H1 (cell line): ENCODE measurements at regions not wholly inside any gene's neighbourhood (a gene's known extent, or its start where the extent isn't known, plus 50 kb on each side); places are given as distances from the start of the nearest gene placed in this dataset.

ENCODE experiments used
- BACH1 ChIP-seq: IDR thresholded peaks from 2 replicates; pipeline ENCODE4 v1.6.1; 2012; ENCODE audit warnings: low read length, improper control_type of control experiment
- CHD7 ChIP-seq: fragments of 300-600 bp; sonication (generic); IDR thresholded peaks from 2 replicates; pipeline ENCODE4 v1.7.1; 2012; ENCODE audit warnings: low read length, moderate library complexity, mild to moderate bottlenecking, inconsistent platforms; ENCODE audit not compliant: insufficient replicate concordance
- CTCF ChIP-seq, 3 experiments: IDR thresholded peaks; 1 replicate in 2 of 3; 2 replicates in 1 of 3; pipeline versions ENCODE4 v1.5.1 to v1.6.1; 2011; ENCODE audit warnings: low read length in 3 of 3, mild to moderate bottlenecking in 3 of 3, inconsistent platforms in 2 of 3, low read depth in 1 of 3, moderate library complexity in 1 of 3; ENCODE audit not compliant: insufficient read depth in 1 of 3; ENCODE audit errors: control extremely low read depth in 1 of 3
- POLR2AphosphoS5 ChIP-seq: IDR thresholded peaks from 2 replicates; pipeline ENCODE4 v1.6.1; 2011; ENCODE audit warnings: low read depth, low read length

GRCh38 chr2:118179445-118179844 lies 91.2 kb downstream of the INSIG2 start (continued):
- TF ChIP-seq CHD7 (no peak), CTCF (IDR thresholded peaks at IDR 0.05; ENCODE audit: control extremely low read depth in 1 of 3, insufficient read depth in 1 of 3, low read depth in 1 of 3, low read length in 3 of 3) (no peak), POLR2AphosphoS5 (no peak), BACH1 (no peak)
